GM12875 (cell line): ENCODE measurements at regions not wholly inside any gene's neighbourhood (a gene's known extent, or its start where the extent isn't known, plus 50 kb on each side); places are given as distances from the start of the nearest gene placed in this dataset.
"Not testable (repeated sequence)": the region's sequence is repeated elsewhere in the genome, so short reads cannot be mapped to it uniquely, and the experiment has no call there.

ENCODE experiments used
- H3K4me3 ChIP-seq: one replicate; pipeline ENCODE4 v1.5.1; 2011; ENCODE audit warnings: low read depth, low read length, control low read depth
- CTCF ChIP-seq: IDR thresholded peaks from 2 replicates; pipeline ENCODE4 v1.5.1; 2011; ENCODE audit warnings: low read depth, mild to moderate bottlenecking, control low read depth, inconsistent platforms, low read length, moderate library complexity, borderline replicate concordance; ENCODE audit not compliant: insufficient read depth

GRCh38 chr11:98766903-98767302 is 253.8 kb upstream of the CNTN5 start:
- H3K4me3 ChIP-seq: no peak overlapping the region
- no peak for TF ChIP-seq CTCF

GRCh38 chr11:98770046-98770445 is 250.7 kb upstream of the CNTN5 start:
- not testable (repeated sequence) for H3K4me3 ChIP-seq

GRCh38 chr11:98771791-98772190 is 249.0 kb upstream of the CNTN5 start:
- H3K4me3 ChIP-seq: no peak overlapping the region
- no peak for TF ChIP-seq CTCF

- TF ChIP-seq CTCF: no peak
- H3K4me3 ChIP-seq: no peak overlapping the region
Measured at GRCh38 chr11:98772893-98773292, 247.9 kb upstream of the CNTN5 start.

- H3K4me3 ChIP-seq: no peak overlapping the region
Measured at GRCh38 chr11:98793276-98793675, 227.5 kb upstream of the CNTN5 start.

GRCh38 chr11:98798333-98798732 is 222.4 kb upstream of the CNTN5 start:
- no peak for TF ChIP-seq CTCF
- no peak overlapping the region for H3K4me3 ChIP-seq

More at GRCh38 chr11:98793276-98793675, 227.5 kb upstream of the CNTN5 start:
- TF ChIP-seq CTCF: no peak

- no peak for TF ChIP-seq CTCF
- no peak overlapping the region for H3K4me3 ChIP-seq
Measured at GRCh38 chr11:98800696-98801095, 220.1 kb upstream of the CNTN5 start.
